ENCODE measurements at regions not wholly inside any gene's neighbourhood (a gene's known extent, or its start where the extent isn't known, plus 50 kb on each side); places are given as distances from the start of the nearest gene placed in this dataset.

DNA sequence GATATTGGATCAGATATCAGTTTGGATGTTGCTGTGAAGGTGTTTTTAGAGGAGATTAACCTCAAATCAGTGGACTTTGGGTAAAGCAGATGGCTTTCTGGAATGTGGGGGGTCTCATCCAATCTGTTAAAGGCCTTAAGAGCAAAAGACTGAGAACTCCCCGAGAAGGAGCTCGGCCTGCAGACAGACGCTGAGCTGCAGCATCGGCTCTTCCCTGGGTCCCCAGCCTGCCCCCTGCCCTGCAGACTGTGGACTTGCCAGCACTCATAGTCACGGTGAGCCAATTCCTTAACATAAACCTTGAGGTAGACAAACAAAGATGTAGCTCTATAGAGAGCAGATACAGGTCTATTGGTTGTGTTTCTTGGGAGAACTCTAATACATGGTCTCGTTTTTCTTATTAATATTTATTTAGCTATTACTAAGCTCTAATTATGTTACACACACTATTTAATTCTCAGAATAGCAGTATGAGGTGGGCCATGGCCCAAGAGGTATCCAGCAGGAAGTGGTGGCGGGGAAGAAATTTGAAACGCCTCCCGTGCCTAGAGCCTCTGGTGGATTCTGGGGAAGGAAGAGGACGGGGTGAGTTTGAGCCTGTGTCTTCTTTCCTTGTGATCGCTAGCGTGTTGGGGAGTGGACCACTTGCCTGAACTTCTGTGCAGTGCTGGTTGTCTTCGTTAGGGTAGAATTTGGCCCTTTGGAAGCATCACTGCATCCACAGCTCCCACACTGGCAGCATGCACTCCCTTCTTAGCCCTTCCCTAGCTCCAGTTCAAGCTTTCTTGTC is 305.3 kb downstream of the TEX29 start:
- Histone ChIP-seq H3K9me3 (no peaks in the 10 kb centered on the region), H3K4me3 (replicated peaks in 1 of 3) (no peak overlapping the region), H3K27me3 (no peaks in the 10 kb centered on the region), H3K4me1 (no peaks in the 10 kb centered on the region), H3K27ac (no peak overlapping the region), H3K36me3 (no peaks in the 10 kb centered on the region)
- 87% methylated on average over 13 of the region's 13 CpGs for WGBS, 2 donors
- TF ChIP-seq, protein P1, sequence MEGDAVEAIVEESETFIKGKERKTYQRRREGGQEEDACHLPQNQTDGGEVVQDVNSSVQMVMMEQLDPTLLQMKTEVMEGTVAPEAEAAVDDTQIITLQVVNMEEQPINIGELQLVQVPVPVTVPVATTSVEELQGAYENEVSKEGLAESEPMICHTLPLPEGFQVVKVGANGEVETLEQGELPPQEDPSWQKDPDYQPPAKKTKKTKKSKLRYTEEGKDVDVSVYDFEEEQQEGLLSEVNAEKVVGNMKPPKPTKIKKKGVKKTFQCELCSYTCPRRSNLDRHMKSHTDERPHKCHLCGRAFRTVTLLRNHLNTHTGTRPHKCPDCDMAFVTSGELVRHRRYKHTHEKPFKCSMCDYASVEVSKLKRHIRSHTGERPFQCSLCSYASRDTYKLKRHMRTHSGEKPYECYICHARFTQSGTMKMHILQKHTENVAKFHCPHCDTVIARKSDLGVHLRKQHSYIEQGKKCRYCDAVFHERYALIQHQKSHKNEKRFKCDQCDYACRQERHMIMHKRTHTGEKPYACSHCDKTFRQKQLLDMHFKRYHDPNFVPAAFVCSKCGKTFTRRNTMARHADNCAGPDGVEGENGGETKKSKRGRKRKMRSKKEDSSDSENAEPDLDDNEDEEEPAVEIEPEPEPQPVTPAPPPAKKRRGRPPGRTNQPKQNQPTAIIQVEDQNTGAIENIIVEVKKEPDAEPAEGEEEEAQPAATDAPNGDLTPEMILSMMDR (IDR thresholded peaks at IDR 0.05): no peak
- TF ChIP-seq POLR2A (IDR thresholded peaks at IDR 0.05): no peak
- DNase-seq: no peak
- intact Hi-C loops (cut with DNase I): no loop called here

DNA sequence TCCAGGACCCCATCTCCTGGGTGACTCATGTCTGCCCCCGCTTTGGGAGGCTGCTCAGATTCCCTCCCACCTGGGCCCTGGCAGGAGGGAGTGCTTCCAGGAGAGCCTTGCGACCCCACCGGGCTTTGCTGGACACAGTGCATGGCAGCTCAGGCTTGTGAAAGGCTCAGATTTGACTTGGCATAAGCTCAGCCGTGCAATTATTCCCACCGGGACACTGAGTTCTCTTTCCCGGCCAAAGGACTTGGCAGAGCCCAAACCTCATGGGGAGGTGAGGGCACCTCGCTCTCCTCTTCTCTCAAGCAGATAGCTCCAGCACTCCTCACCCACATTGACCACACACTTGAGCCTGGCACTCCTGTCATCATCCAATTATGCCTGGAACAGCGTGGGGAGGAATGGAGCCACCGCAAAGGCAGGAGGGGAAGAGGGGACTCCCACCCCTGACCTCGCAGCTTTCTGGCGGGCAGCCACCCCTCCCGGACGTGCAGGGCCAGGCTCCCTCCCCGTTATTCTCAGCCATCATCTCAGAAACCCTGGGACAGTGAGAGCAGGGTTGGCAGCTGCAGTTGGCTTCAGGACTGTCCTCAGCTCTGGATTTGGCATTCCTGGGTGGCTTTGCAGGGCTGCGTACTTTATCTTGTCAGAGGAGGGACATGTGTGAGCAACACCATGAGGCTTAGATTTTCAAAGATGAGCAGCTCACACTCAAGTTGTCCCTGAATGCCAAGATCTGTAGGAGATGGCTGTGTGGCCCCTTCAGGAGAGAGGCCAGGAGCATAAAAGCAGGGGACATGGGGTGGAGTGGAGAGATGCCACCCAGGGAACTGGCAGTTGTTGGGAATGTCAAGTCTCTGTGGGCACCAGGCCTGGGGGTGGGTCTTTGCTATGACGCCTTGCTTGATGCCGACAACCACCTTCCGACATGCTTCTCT is 306.2 kb downstream of the TEX29 start:
- Histone ChIP-seq H3K4me1 (no peaks in the 10 kb centered on the region), H3K27ac (no peak overlapping the region), H3K27me3 (no peaks in the 10 kb centered on the region), H3K36me3 (no peaks in the 10 kb centered on the region), H3K9me3 (no peaks in the 10 kb centered on the region), H3K4me3 (replicated peaks in 1 of 3) (no peak overlapping the region)
- WGBS, 2 donors: 65 to 84% methylated on average over 11 to 18 of the region's 18 CpGs
- TF ChIP-seq, protein P1 (IDR thresholded peaks at IDR 0.05): no peak
- no peak for DNase-seq
- intact Hi-C loops (cut with DNase I): no loop called here

DNA sequence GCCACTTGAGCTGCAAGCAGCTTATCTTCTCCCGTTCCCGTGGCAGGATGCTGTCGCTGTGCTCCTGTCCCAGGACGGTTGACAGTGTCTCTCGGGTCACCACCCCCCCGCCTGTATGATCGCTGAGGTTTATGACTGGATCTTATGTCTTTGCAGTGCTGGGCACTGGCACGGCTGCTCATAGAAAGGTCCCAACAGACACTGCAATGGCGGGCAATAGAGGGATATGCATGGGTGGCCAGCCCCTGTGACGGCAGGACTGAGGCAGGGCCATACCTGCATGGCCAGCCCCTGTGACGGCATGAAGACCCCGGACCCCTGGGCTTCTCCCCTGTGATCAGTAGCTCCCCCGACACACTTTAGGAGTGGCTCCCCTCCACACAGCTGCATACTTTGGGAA is 307.2 kb downstream of the TEX29 start:
- H3K4me3 ChIP-seq (replicated peaks in 1 of 3): no peak overlapping the region
- no peaks in the 10 kb centered on the region for H3K9me3 ChIP-seq
- 73 to 80% methylated on average over 12 to 13 of the region's 13 CpGs for WGBS, 2 donors
- intact Hi-C loops (cut with DNase I): no loop called here
- no peaks in the 10 kb centered on the region for H3K4me1 ChIP-seq
- TF ChIP-seq, protein P1 (IDR thresholded peaks at IDR 0.05): no peak
- TF ChIP-seq POLR2A (IDR thresholded peaks at IDR 0.05): no peak
- H3K27ac ChIP-seq: no peak overlapping the region
- no peaks in the 10 kb centered on the region for H3K36me3 ChIP-seq
- no peaks in the 10 kb centered on the region for H3K27me3 ChIP-seq
- no peak for DNase-seq

DNA sequence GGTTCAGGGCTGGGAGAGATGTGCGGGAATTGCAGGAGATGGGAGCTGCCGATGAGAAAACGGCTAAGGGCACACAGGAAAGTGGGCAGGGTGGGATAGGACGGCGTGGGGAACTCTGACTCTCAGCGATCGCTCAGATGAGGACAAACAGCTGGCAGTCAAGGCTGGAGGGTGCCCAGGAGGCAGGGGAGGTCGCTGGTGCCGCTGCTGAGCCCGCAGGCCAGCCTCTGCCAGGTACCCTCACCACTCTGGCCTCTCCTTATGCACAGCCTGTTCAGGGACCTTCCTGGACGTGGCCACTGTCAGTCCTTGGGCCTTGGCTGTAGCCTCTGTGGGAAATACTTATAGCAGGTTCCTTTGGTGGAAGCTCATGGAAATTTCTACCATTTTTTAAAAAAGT is 308.6 kb downstream of the TEX29 start:
- no peak for DNase-seq
- no peaks in the 10 kb centered on the region for H3K27me3 ChIP-seq
- TF ChIP-seq, protein P1 (IDR thresholded peaks at IDR 0.05): no peak
- no peak for TF ChIP-seq POLR2A (IDR thresholded peaks at IDR 0.05)
- H3K4me1 ChIP-seq: no peaks in the 10 kb centered on the region
- 69 to 73% methylated on average over 11 of the region's 11 CpGs for WGBS, 2 donors
- H3K27ac ChIP-seq: no peak overlapping the region
- H3K4me3 ChIP-seq (replicated peaks in 1 of 3): no peak overlapping the region
- no peaks in the 10 kb centered on the region for H3K9me3 ChIP-seq
- H3K36me3 ChIP-seq: no peaks in the 10 kb centered on the region
- intact Hi-C loops (cut with DNase I): no loop called here

DNA sequence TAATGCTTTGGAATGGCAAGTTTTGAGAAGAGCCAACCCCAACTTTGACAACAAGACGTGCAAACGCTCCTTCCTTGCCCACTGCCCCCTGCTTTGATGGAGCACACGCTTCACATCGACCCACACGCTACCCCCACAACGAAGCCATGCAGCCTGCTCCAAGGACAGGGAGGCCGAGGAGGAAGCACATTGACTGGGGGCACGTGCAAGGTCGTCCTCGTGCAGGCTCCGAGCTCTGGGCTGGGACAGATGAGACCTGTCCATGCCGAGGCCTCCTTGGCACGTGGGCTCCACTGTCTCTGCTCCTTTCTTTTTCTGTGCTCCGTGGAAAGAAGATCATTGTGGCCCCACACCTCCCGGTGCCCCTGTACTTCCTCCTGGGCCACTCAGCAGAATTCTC is 309.0 kb downstream of the TEX29 start:
- no peaks in the 10 kb centered on the region for H3K9me3 ChIP-seq
- WGBS, 2 donors: 76 to 83% methylated on average over 9 to 15 of the region's 15 CpGs
- no peaks in the 10 kb centered on the region for H3K36me3 ChIP-seq
- H3K27me3 ChIP-seq: no peaks in the 10 kb centered on the region
- no peak for DNase-seq
- no peak overlapping the region for H3K4me3 ChIP-seq (replicated peaks in 1 of 3)
- H3K27ac ChIP-seq: no peak overlapping the region
- TF ChIP-seq, protein P1 (IDR thresholded peaks at IDR 0.05): no peak
- TF ChIP-seq POLR2A (IDR thresholded peaks at IDR 0.05): no peak
- no peaks in the 10 kb centered on the region for H3K4me1 ChIP-seq
- intact Hi-C loops (cut with DNase I): no loop called here
